Mammary epithelial cell (primary cell): ENCODE measurements at regions not wholly inside any gene's neighbourhood (a gene's known extent, or its start where the extent isn't known, plus 50 kb on each side); places are given as distances from the start of the nearest gene placed in this dataset.

Experiments used
- CTCF ChIP-seq, 2 donors: IDR thresholded peaks in 1 of 2; conservative IDR thresholded peaks in 1 of 2; 2 replicates each; pipeline ENCODE4 v1.5.1; 2011 to 2012; ENCODE audit warnings: inconsistent platforms in 2 of 2, low read length in 2 of 2, mild to moderate bottlenecking in 2 of 2, control low read depth in 1 of 2, low read depth in 1 of 2; ENCODE audit not compliant: insufficient read depth in 1 of 2; ENCODE audit errors: extremely low read depth in 1 of 2
- EZH2 ChIP-seq: IDR thresholded peaks from 2 replicates; pipeline ENCODE4 v1.6.1; 2012; ENCODE audit warnings: low read length, inconsistent platforms, borderline replicate concordance

GRCh38 chr15:38975282-38975990 lies 410.8 kb upstream of the RASGRP1 start:
- TF ChIP-seq CTCF (conservative IDR thresholded peaks at IDR 0.05 in 1 of 2, IDR thresholded peaks at IDR 0.05 in 1 of 2; ENCODE audit: extremely low read depth in 1 of 2, insufficient read depth in 1 of 2, low read depth in 1 of 2, low read length in 2 of 2): no peak
- no peak for TF ChIP-seq EZH2
